Bronchial epithelial cell (primary cell): ENCODE measurements at regions not wholly inside any gene's neighbourhood (a gene's known extent, or its start where the extent isn't known, plus 50 kb on each side); places are given as distances from the start of the nearest gene placed in this dataset.

Experiments used
- DNase-seq: peaks from one replicate; pipeline ENCODE4 v3.0.0-alpha.2; 2010; ENCODE audit warnings: low read depth
- FAIRE-seq: peaks from 2 replicates; lab custom pipeline; 2011; peaks lifted over from hg19 to GRCh38; lab: Jason Lieb, UNC
- H3K27me3 ChIP-seq: 2 replicates; pipeline ENCODE4 v1.5.1; 2011; ENCODE audit warnings: low read length; ENCODE audit not compliant: control insufficient read depth, insufficient read depth
- H3K36me3 ChIP-seq: 2 replicates; pipeline ENCODE4 v1.5.1; 2011; ENCODE audit warnings: low read length; ENCODE audit not compliant: control insufficient read depth, insufficient read depth
- H3K4me3 ChIP-seq: 2 replicates; pipeline ENCODE4 v1.5.1; 2011; ENCODE audit warnings: mild to moderate bottlenecking, low read depth, low read length, control low read depth
- CTCF ChIP-seq: IDR thresholded peaks from 2 replicates; pipeline ENCODE4 v1.5.1; 2011; ENCODE audit warnings: mild to moderate bottlenecking, moderate library complexity, low read length, control low read depth, inconsistent platforms; ENCODE audit not compliant: insufficient read depth, severe bottlenecking

- Histone ChIP-seq H3K27me3 (peaks cover 10% of the 10 kb centered on the region), H3K4me3 (no peak overlapping the region), H3K36me3 (no peaks in the 10 kb centered on the region)
- TF ChIP-seq CTCF: no peak
- no peak for DNase-seq
- no peak for FAIRE-seq
These were observed 334.3 kb downstream of the CYP26B1 start for GRCh38 chr2:71813315-71813714.

- Histone ChIP-seq H3K4me3 (no peak overlapping the region), H3K36me3 (no peaks in the 10 kb centered on the region), H3K27me3 (peaks cover 10% of the 10 kb centered on the region)
- no peak for TF ChIP-seq CTCF
- DNase-seq (no peak), FAIRE-seq (no peak)
These were observed 334.9 kb downstream of the CYP26B1 start for GRCh38 chr2:71812736-71813135.

DNA sequence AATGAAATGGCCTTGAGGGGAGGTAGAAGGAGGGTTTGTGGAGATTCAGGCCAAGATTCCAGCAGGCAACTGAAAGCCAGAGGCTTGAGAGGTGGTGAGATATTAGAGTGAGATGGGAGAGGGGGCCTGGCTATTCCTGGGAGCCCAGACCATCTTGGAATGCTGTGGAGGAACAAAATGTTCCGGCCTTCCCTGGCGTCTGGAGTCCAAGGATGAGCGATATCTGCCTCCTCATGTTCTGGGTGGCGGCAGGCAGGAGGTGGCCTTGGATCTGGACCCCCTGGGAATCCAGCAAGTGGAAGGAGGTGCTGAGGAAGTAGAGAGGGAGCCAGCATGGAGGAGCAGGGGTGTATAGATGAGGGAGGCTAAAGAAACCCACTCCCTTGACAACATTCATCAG, 335.9 kb downstream of the CYP26B1 start:
- TF ChIP-seq CTCF: no peak
- H3K27me3 ChIP-seq: peaks cover 10% of the 10 kb centered on the region
- H3K36me3 ChIP-seq: no peaks in the 10 kb centered on the region
- DNase-seq (no peak), FAIRE-seq (no peak)
- H3K4me3 ChIP-seq: no peak overlapping the region

GRCh38 chr2:71811157-71811556, 336.5 kb downstream of the CYP26B1 start:
- no peaks in the 10 kb centered on the region for H3K36me3 ChIP-seq
- no peak overlapping the region for H3K4me3 ChIP-seq
- DNase-seq (no peak), FAIRE-seq (no peak)
- no peak for TF ChIP-seq CTCF
- H3K27me3 ChIP-seq: peaks cover 10% of the 10 kb centered on the region

GRCh38 chr2:71807581-71808451, 339.8 kb downstream of the CYP26B1 start:
- DNase-seq: no peak
- Histone ChIP-seq H3K27me3 (no peaks in the 10 kb centered on the region), H3K4me3 (no peak overlapping the region), H3K36me3 (no peaks in the 10 kb centered on the region)
- FAIRE-seq: no peak
- no peak for TF ChIP-seq CTCF
